Fibroblast of the aortic adventitia (primary cell): ENCODE measurements at regions not wholly inside any gene's neighbourhood (a gene's known extent, or its start where the extent isn't known, plus 50 kb on each side); places are given as distances from the start of the nearest gene placed in this dataset.

ENCODE experiments used
- DNase-seq: peaks from one replicate; pipeline ENCODE4 v3.0.0-alpha.2; 2010; ENCODE audit warnings: low read depth
- H3K4me3 ChIP-seq: 2 replicates; pipeline ENCODE4 v1.5.1; 2011; ENCODE audit warnings: low read depth, mild to moderate bottlenecking, control low read depth, low read length, moderate library complexity
- TF ChIP-seq, protein P1 (sequence below): IDR thresholded peaks from 2 replicates; pipeline ENCODE4 v1.5.1; 2011; ENCODE audit warnings: mild to moderate bottlenecking, low read length, control low read depth, inconsistent platforms; ENCODE audit not compliant: insufficient read depth

DNA sequence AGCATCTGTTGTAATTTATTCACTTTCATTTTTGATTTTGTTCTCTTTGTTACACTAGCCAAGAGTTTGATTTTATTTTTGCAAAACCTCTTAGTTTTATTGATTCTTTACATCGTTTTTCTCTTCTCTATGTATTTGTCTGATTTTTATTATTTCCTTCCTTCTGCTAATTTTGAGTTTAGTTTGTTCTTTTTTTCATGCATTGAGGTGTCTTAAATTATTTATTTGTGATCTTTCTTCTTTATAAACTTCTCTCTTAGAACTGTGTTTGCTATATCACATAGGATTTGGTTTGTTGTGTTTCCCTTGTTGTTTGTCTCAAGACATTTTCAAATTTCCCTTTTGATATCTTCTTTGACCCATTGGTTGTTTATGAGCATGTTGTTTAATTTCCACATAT, 51.7 kb upstream of the NFKBIA start:
- H3K4me3 ChIP-seq: no peak overlapping the region
- no peak for DNase-seq
- TF ChIP-seq, protein P1, sequence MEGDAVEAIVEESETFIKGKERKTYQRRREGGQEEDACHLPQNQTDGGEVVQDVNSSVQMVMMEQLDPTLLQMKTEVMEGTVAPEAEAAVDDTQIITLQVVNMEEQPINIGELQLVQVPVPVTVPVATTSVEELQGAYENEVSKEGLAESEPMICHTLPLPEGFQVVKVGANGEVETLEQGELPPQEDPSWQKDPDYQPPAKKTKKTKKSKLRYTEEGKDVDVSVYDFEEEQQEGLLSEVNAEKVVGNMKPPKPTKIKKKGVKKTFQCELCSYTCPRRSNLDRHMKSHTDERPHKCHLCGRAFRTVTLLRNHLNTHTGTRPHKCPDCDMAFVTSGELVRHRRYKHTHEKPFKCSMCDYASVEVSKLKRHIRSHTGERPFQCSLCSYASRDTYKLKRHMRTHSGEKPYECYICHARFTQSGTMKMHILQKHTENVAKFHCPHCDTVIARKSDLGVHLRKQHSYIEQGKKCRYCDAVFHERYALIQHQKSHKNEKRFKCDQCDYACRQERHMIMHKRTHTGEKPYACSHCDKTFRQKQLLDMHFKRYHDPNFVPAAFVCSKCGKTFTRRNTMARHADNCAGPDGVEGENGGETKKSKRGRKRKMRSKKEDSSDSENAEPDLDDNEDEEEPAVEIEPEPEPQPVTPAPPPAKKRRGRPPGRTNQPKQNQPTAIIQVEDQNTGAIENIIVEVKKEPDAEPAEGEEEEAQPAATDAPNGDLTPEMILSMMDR: no peak

DNA sequence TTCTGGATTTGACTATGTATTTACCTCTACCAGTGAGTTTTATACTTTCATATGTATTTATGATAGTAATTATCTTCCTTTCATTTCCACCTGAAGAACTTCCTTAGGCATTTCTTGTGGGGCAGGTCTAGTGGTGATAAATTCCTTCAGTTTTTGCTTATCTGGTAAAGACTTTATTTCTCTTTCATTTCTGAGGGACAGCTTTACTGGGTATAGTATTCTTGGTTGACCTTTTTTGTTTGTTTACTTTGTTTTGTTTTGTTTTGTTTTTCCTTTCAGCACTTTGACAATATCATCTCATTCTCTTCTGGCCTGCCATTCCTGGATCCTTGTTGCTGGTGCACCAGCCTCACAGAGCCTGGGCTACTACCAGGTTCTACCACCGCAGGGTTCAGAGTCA, 53.9 kb upstream of the NFKBIA start:
- DNase-seq: no peak
- H3K4me3 ChIP-seq: no peak overlapping the region
- TF ChIP-seq, protein P1: no peak

DNA sequence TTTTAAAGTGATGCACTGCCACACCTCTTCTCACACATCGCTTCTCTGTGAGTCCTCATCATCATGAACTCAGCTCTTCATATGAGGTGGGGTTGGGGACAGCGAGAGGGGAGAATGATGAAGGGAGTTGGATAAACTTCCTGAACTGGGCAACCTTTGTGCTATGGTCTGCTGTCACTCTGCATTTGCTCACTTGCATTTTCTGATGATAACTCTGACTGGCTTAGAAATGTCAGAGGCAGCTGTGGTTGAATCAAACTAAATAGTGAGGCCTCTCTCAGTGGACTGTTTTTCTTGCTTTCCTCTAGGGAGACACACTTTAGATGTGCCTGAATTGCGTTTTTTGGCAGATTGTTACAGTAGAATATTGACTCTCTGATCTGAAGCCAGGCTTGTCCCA, 55.2 kb upstream of the NFKBIA start:
- H3K4me3 ChIP-seq: no peak overlapping the region
- no peak for DNase-seq
- TF ChIP-seq, protein P1: no peak

DNA sequence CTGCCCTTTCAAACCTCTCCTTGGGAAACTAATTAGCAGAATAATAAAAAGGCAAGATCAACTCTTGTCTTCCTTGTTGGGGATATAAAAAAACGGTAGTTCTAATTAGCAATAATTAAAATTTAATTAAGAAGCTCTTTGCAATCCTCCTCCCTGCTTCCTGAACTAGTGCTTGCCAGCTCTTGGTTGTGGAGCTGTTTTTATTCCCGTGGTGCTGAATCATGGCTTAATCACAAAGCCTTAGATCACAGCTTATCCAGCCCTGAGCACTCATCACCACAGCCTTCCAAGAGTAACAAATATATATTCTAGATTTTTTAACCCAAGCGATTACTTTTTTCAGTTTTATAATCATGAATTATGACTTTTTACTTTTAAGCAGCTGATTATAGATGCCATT, 63.2 kb upstream of the INSM2 start:
- TF ChIP-seq, protein P1: no peak
- peak; percentile 26 for DNase-seq
- no peak overlapping the region for H3K4me3 ChIP-seq

DNA sequence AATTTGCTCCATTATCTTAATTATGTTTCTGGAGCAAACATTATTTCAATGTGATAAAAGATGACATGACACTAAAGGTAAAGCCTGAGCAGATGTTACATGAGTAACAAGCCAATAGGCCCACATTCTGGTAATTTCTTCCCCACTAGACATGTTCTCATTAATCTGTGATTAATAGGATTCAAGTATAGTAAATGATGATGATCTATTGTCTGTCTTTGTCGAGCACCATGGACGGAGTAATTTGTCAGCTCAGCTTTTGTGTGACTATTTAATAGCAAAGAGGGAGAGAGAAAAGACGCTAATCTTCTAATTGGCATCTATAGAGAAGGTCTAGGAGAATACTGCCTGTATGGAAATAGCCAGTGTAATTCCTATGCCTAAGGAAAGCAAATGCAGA, 62.2 kb upstream of the INSM2 start:
- H3K4me3 ChIP-seq: no peak overlapping the region
- TF ChIP-seq, protein P1: no peak
- no peak for DNase-seq

DNA sequence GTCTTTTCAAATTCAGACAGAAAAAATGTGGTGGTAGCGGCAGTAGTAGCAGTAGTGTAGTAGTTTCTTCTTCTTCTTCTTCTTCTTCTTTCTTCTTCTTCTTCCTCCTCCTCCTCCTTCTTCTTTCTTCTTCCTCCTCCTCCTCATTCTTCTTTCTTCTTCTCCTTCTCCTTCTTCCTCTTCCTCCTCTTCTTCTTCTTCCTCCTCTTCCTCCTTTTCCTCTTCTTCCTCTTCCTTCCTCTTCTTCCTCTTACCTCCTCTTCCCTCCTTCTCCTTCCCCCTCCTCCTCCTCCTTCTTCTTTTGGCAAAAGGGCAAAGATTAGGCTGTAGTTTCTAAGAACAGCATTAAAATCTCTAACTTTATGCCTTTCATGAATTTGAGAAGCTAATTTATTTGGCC, 59.6 kb upstream of the INSM2 start:
- DNase-seq: no peak
- TF ChIP-seq, protein P1: no peak
- H3K4me3 ChIP-seq: no peak overlapping the region

DNA sequence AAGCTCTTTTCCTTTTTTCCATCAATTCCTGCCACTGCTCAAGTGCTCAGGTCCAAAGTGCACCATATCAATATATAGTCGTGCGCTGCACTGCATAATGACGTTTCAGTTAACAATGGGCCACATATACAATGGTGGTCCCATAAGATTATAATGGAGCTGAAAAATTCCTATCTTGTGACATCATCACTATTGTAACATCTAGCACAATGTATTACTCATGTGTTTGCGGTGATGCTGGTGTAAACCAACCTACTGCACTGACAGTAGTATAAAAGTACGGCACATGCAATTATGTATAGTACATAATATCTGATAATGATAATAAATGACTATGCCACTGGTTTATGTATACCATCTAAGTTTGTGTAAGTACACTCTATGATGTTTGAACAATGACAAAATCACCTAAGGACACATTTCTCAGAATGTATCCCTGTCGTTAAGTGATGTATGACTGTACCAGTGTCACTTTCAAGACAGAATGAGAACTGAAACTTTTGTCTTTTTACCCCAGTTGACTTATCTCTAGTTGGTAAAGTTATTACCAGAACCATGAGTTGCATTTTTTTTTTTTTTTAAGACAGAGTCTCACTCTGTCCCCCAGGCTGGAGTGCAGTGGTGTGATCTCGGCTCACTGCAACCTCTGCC, 53.7 kb upstream of the INSM2 start:
- no peak overlapping the region for H3K4me3 ChIP-seq
- peak; percentile 1 for DNase-seq
- TF ChIP-seq, protein P1: no peak
